Aorta (tissue), 5 donors: ENCODE measurements at regions not wholly inside any gene's neighbourhood (a gene's known extent, or its start where the extent isn't known, plus 50 kb on each side); places are given as distances from the start of the nearest gene placed in this dataset.

ENCODE experiments used
- ATAC-seq: fragments of 200-7000 bp; cut with Tn5 transposase; one replicate; pipeline ENCODE4 v1.9.1; 2022; ENCODE audit warnings: moderate library complexity; ENCODE audit not compliant: low FRiP score
- DNase-seq, 2 donors: peaks; one replicate each; pipeline ENCODE4 v3.0.0-alpha.2; 2020
- H3K27ac ChIP-seq, 2 donors: one replicate each; pipeline ENCODE4 v1.5.1; 2013; ENCODE audit warnings: low read length in 2 of 2, mild to moderate bottlenecking in 2 of 2, moderate library complexity in 2 of 2, control low read depth in 1 of 2, inconsistent platforms in 1 of 2, low read depth in 1 of 2
- H3K27me3 ChIP-seq, 2 donors: one replicate each; pipeline ENCODE4 v1.6.1; 2013; ENCODE audit warnings: control low read depth in 1 of 2, low read length in 1 of 2, mild to moderate bottlenecking in 1 of 2, moderate library complexity in 1 of 2; ENCODE audit not compliant: insufficient read depth in 2 of 2, control insufficient read depth in 1 of 2
- H3K36me3 ChIP-seq, 2 donors: one replicate each; pipeline ENCODE4 v1.6.1; 2013; ENCODE audit warnings: control low read depth in 1 of 2, low read length in 1 of 2, mild to moderate bottlenecking in 1 of 2; ENCODE audit not compliant: insufficient read depth in 2 of 2, control insufficient read depth in 1 of 2
- H3K4me1 ChIP-seq, 2 donors: one replicate each; pipeline ENCODE4 v1.6.1; 2013; ENCODE audit warnings: low read length in 2 of 2, control low read depth in 1 of 2, mild to moderate bottlenecking in 1 of 2, moderate library complexity in 1 of 2; ENCODE audit not compliant: insufficient read depth in 2 of 2, control insufficient read depth in 1 of 2
- H3K4me3 ChIP-seq, 2 donors: one replicate each; pipeline ENCODE4 v1.5.1; 2013; ENCODE audit warnings: low read length in 2 of 2, control low read depth in 1 of 2, mild to moderate bottlenecking in 1 of 2
- H3K9me3 ChIP-seq: one replicate; pipeline ENCODE4 v1.6.1; 2013; ENCODE audit warnings: mild to moderate bottlenecking, low read length; ENCODE audit not compliant: control insufficient read depth
- WGBS, 2 donors: extraction: QIAGEN DNeasy Blood & Tissue Kit; methylation state at CpG; one replicate each; pipeline ENCODE4 v1.1.7; 2013; 5-methylcytosine and 5-hydroxymethylcytosine counted together
- intact Hi-C, 2 donors: fragments of 100-400 bp; cut with DNase I; formaldehyde crosslinking; loops; one replicate each; pipeline versions ENCODE4 v1.14.2 to v1.15.0; 2022
- donor health status: healthy with polysubstance abuse.
- donor health status: Bipolar disorder and iron deficiency.
- donor health status: DM: no; HTN: no; CAD: no.
- donor health status: DM: no; HTN: no; CAD: no.
- donor health status: DM: yes; HTN: yes; CAD: no.

- no peak for DNase-seq
- 67 to 69% methylated on average over 4 of the region's 4 CpGs for WGBS, 2 donors
- H3K9me3 ChIP-seq = peaks cover 2% of the 10 kb centered on the region
- no peaks in the 10 kb centered on the region for H3K27me3 ChIP-seq
- H3K36me3 ChIP-seq = no peaks in the 10 kb centered on the region
- no peak for ATAC-seq
- H3K4me3 ChIP-seq = no peak overlapping the region
- H3K4me1 ChIP-seq = no peaks in the 10 kb centered on the region
- intact Hi-C loops = no loop called here
- no peak overlapping the region for H3K27ac ChIP-seq
Observed at GRCh38 chr2:5036256-5036655, 655.9 kb upstream of the SOX11 start.

GRCh38 chr2:5039241-5039975 lies 652.8 kb upstream of the SOX11 start:
- Histone ChIP-seq H3K27ac (no peak overlapping the region), H3K36me3 (no peaks in the 10 kb centered on the region), H3K4me1 (no peaks in the 10 kb centered on the region), H3K9me3 (no peaks in the 10 kb centered on the region), H3K4me3 (no peak overlapping the region), H3K27me3 (no peaks in the 10 kb centered on the region)
- ATAC-seq (no peak), DNase-seq (no peak)
- WGBS, 2 donors = 82 to 89% methylated on average over 6 of the region's 6 CpGs
- intact Hi-C loops = no loop called here

- ATAC-seq = no peak
- Histone ChIP-seq H3K27me3 (no peaks in the 10 kb centered on the region), H3K27ac (no peak overlapping the region), H3K9me3 (no peaks in the 10 kb centered on the region), H3K36me3 (no peaks in the 10 kb centered on the region), H3K4me3 (no peak overlapping the region), H3K4me1 (no peaks in the 10 kb centered on the region)
- intact Hi-C loops = no loop called here
- no peak for DNase-seq
- 91 to 95% methylated on average over 3 of the region's 3 CpGs for WGBS, 2 donors
Observed at GRCh38 chr2:5040571-5040970, 651.6 kb upstream of the SOX11 start.

- H3K27ac ChIP-seq = no peak overlapping the region
- intact Hi-C loops = no loop called here
- 92 to 97% methylated on average over 2 of the region's 2 CpGs for WGBS, 2 donors
- no peak for ATAC-seq
- H3K27me3 ChIP-seq = no peaks in the 10 kb centered on the region
- H3K9me3 ChIP-seq = no peaks in the 10 kb centered on the region
- no peaks in the 10 kb centered on the region for H3K36me3 ChIP-seq
- H3K4me3 ChIP-seq = no peak overlapping the region
- no peak for DNase-seq
- H3K4me1 ChIP-seq = no peaks in the 10 kb centered on the region
Observed at GRCh38 chr2:5041501-5041900, 650.7 kb upstream of the SOX11 start.

- no peak for ATAC-seq
- H3K36me3 ChIP-seq = no peaks in the 10 kb centered on the region
- H3K27me3 ChIP-seq = no peaks in the 10 kb centered on the region
- DNase-seq = no peak
- intact Hi-C loops = no loop called here
- H3K4me3 ChIP-seq = no peak overlapping the region
- no peak overlapping the region for H3K27ac ChIP-seq
- no peaks in the 10 kb centered on the region for H3K9me3 ChIP-seq
- no peaks in the 10 kb centered on the region for H3K4me1 ChIP-seq
- 58 to 64% methylated on average over 4 of the region's 4 CpGs for WGBS, 2 donors
Observed at GRCh38 chr2:5042666-5043440, 649.3 kb upstream of the SOX11 start.

- 85 to 87% methylated on average over 2 of the region's 2 CpGs for WGBS, 2 donors
- intact Hi-C loops = no loop called here
- DNase-seq = no peak
Observed at GRCh38 chr2:5051300-5051699, 640.9 kb upstream of the SOX11 start.

GRCh38 chr2:5052905-5053304 lies 639.3 kb upstream of the SOX11 start:
- no peaks in the 10 kb centered on the region for H3K36me3 ChIP-seq
- H3K27me3 ChIP-seq = no peaks in the 10 kb centered on the region
- DNase-seq (no peak), ATAC-seq (no peak)
- WGBS, 2 donors = 80 to 82% methylated on average over 7 of the region's 7 CpGs
- no peak overlapping the region for H3K27ac ChIP-seq
- no peak overlapping the region for H3K4me3 ChIP-seq
- H3K4me1 ChIP-seq = no peaks in the 10 kb centered on the region
- intact Hi-C loops = no loop called here
- H3K9me3 ChIP-seq = peaks cover 2% of the 10 kb centered on the region

More at GRCh38 chr2:5051300-5051699, 640.9 kb upstream of the SOX11 start:
- Histone ChIP-seq H3K4me1 (no peaks in the 10 kb centered on the region), H3K27me3 (no peaks in the 10 kb centered on the region), H3K9me3 (peaks cover 2% of the 10 kb centered on the region), H3K27ac (no peak overlapping the region), H3K4me3 (no peak overlapping the region), H3K36me3 (no peaks in the 10 kb centered on the region)
- ATAC-seq = no peak

GRCh38 chr2:5057891-5058351 lies 634.3 kb upstream of the SOX11 start:
- H3K27ac ChIP-seq = no peak overlapping the region
- ATAC-seq = no peak
- no peaks in the 10 kb centered on the region for H3K9me3 ChIP-seq
- no peak overlapping the region for H3K4me3 ChIP-seq
- no peaks in the 10 kb centered on the region for H3K4me1 ChIP-seq
- no peak for DNase-seq
- no peaks in the 10 kb centered on the region for H3K36me3 ChIP-seq
- WGBS, 2 donors = 39 to 63% methylated on average over 6 of the region's 6 CpGs
- H3K27me3 ChIP-seq = no peaks in the 10 kb centered on the region
- intact Hi-C loops = no loop called here

- Histone ChIP-seq H3K27ac (no peak overlapping the region), H3K27me3 (no peaks in the 10 kb centered on the region), H3K4me3 (no peak overlapping the region), H3K36me3 (no peaks in the 10 kb centered on the region), H3K9me3 (no peaks in the 10 kb centered on the region), H3K4me1 (no peaks in the 10 kb centered on the region)
- intact Hi-C loops = no loop called here
- WGBS, 2 donors = 96 to 100% methylated on average over 1 of the region's 1 CpG
- ATAC-seq (no peak), DNase-seq (no peak)
Observed at GRCh38 chr2:5060956-5061355, 631.2 kb upstream of the SOX11 start.
